ENCODE measurements at regions not wholly inside any gene's neighbourhood (a gene's known extent, or its start where the extent isn't known, plus 50 kb on each side); places are given as distances from the start of the nearest gene placed in this dataset.

DNA sequence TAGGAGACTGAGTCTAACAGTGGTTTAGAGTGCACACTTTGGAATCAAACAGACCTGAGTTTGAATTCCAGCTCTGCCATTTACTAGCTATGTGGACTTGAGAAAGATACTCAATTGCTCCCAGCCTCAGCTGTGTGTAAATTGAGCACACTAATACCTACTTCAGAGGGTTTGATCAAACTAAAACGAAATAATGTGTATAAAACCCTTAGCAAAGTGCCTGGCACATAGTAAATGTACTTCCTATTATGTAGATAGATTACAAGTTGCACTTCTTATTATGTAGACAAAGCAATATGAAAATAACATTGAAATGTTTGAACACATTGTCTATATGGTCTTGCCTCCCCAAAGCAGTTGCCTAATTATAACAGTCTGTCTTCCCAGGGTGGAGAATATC, 180.6 kb downstream of the ANXA2 start:
- DNase-seq (ENCODE audit: low read depth in 1 of 2, low spot score in 1 of 2), result no peak
- Histone ChIP-seq H3K27ac (replicated peaks) (no peak overlapping the region), H3K4me3 (replicated peaks; ENCODE audit: insufficient read depth, low read length) (no peak overlapping the region), H3K27me3 (ENCODE audit: insufficient read depth, poor library complexity, severe bottlenecking) (peaks cover 2% of the 10 kb centered on the region)
- TF ChIP-seq SPI1 (IDR thresholded peaks at IDR 0.05; ENCODE audit: borderline replicate concordance, low read depth) (no peak), POLR2AphosphoS5 (IDR thresholded peaks at IDR 0.05; ENCODE audit: low read depth) (no peak), GABPA (IDR thresholded peaks at IDR 0.05; ENCODE audit: low read depth) (no peak)
- TF ChIP-seq, protein P1, sequence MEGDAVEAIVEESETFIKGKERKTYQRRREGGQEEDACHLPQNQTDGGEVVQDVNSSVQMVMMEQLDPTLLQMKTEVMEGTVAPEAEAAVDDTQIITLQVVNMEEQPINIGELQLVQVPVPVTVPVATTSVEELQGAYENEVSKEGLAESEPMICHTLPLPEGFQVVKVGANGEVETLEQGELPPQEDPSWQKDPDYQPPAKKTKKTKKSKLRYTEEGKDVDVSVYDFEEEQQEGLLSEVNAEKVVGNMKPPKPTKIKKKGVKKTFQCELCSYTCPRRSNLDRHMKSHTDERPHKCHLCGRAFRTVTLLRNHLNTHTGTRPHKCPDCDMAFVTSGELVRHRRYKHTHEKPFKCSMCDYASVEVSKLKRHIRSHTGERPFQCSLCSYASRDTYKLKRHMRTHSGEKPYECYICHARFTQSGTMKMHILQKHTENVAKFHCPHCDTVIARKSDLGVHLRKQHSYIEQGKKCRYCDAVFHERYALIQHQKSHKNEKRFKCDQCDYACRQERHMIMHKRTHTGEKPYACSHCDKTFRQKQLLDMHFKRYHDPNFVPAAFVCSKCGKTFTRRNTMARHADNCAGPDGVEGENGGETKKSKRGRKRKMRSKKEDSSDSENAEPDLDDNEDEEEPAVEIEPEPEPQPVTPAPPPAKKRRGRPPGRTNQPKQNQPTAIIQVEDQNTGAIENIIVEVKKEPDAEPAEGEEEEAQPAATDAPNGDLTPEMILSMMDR (IDR thresholded peaks at IDR 0.05; ENCODE audit: insufficient read depth, low read length), result no peak

DNA sequence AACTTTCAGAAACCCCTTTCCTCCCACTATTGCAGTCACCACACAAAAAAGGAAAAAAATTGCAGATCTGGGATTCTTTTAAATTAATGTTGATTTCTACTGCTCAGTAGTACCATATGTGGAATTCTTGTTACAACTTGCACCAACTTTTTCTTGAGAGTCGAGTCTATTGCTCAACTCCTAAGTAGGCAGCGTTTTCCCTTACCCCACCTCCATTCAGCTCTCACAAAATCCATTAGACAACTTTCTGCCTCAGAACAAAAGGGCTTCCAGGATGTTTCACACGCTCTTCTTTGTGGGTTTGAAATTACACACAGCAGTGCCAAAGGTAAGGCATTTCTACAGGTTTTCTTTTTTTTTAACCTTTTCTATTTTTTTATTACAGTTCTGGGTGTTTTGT, 179.5 kb downstream of the ANXA2 start:
- Histone ChIP-seq H3K27ac (replicated peaks) (no peak overlapping the region), H3K27me3 (ENCODE audit: insufficient read depth, poor library complexity, severe bottlenecking) (peaks cover 2% of the 10 kb centered on the region), H3K4me3 (replicated peaks; ENCODE audit: insufficient read depth, low read length) (no peak overlapping the region)
- DNase-seq (ENCODE audit: low read depth in 1 of 2, low spot score in 1 of 2), result no peak
- TF ChIP-seq, protein P1 (IDR thresholded peaks at IDR 0.05; ENCODE audit: insufficient read depth, low read length), result no peak
- TF ChIP-seq, protein P2, sequence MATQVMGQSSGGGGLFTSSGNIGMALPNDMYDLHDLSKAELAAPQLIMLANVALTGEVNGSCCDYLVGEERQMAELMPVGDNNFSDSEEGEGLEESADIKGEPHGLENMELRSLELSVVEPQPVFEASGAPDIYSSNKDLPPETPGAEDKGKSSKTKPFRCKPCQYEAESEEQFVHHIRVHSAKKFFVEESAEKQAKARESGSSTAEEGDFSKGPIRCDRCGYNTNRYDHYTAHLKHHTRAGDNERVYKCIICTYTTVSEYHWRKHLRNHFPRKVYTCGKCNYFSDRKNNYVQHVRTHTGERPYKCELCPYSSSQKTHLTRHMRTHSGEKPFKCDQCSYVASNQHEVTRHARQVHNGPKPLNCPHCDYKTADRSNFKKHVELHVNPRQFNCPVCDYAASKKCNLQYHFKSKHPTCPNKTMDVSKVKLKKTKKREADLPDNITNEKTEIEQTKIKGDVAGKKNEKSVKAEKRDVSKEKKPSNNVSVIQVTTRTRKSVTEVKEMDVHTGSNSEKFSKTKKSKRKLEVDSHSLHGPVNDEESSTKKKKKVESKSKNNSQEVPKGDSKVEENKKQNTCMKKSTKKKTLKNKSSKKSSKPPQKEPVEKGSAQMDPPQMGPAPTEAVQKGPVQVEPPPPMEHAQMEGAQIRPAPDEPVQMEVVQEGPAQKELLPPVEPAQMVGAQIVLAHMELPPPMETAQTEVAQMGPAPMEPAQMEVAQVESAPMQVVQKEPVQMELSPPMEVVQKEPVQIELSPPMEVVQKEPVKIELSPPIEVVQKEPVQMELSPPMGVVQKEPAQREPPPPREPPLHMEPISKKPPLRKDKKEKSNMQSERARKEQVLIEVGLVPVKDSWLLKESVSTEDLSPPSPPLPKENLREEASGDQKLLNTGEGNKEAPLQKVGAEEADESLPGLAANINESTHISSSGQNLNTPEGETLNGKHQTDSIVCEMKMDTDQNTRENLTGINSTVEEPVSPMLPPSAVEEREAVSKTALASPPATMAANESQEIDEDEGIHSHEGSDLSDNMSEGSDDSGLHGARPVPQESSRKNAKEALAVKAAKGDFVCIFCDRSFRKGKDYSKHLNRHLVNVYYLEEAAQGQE (IDR thresholded peaks at IDR 0.05; ENCODE audit: insufficient replicate concordance, low read depth), result no peak
- TF ChIP-seq POLR2AphosphoS5 (IDR thresholded peaks at IDR 0.05; ENCODE audit: low read depth) (no peak), SPI1 (IDR thresholded peaks at IDR 0.05; ENCODE audit: borderline replicate concordance, low read depth) (no peak), GABPA (IDR thresholded peaks at IDR 0.05; ENCODE audit: low read depth) (no peak)

DNA sequence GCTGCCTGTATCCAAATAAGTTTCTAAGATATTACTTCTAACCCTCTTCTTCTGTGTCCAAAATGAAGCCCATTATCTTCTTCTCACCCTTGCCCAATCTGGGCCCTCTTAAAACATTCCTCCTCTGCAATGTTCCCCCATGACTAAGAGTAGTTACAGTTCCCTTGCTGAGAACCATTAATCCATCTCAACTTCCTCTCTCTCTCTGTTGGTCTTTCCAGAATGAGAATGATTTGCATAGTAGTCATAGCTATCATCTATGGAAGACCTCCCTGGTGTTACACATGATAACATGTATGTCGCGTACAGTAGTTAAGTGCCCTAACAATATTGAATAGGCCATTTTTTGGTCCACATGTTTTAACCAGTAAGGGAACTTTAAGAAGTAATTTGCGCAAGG, 177.9 kb downstream of the ANXA2 start:
- DNase-seq (ENCODE audit: low read depth in 1 of 2, low spot score in 1 of 2), result no peak
- Histone ChIP-seq H3K27me3 (ENCODE audit: insufficient read depth, poor library complexity, severe bottlenecking) (peaks cover 2% of the 10 kb centered on the region), H3K27ac (replicated peaks) (no peak overlapping the region), H3K4me3 (replicated peaks; ENCODE audit: insufficient read depth, low read length) (no peak overlapping the region)
- no peak for TF ChIP-seq GABPA (IDR thresholded peaks at IDR 0.05; ENCODE audit: low read depth)
- no peak for TF ChIP-seq POLR2AphosphoS5 (IDR thresholded peaks at IDR 0.05; ENCODE audit: low read depth)
- TF ChIP-seq, protein P2 (IDR thresholded peaks at IDR 0.05; ENCODE audit: insufficient replicate concordance, low read depth), result no peak
- TF ChIP-seq, protein P1 (IDR thresholded peaks at IDR 0.05; ENCODE audit: insufficient read depth, low read length), result no peak
- TF ChIP-seq SPI1 (IDR thresholded peaks at IDR 0.05; ENCODE audit: borderline replicate concordance, low read depth), result no peak

DNA sequence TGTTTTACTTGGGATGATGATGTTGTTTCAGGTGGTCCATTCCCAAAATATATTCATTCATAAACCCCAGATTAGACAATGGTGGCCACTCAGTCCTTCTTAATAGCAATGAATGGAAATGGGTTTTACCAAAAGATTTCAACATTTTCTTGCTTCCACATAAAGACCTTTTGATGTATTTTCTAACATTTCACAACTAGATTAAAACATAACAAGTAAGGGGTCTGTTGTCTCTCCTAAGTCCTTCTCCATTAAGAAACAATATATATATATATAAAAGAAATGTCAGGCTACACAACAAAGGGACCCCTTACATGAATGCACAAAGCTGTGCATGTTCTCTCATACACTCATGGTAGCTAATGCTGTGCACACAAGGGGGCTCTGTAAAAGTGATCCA, 176.4 kb downstream of the ANXA2 start:
- no peak overlapping the region for H3K4me3 ChIP-seq (replicated peaks; ENCODE audit: insufficient read depth, low read length)
- no peak for DNase-seq (ENCODE audit: low read depth in 1 of 2, low spot score in 1 of 2)
- TF ChIP-seq POLR2AphosphoS5 (IDR thresholded peaks at IDR 0.05; ENCODE audit: low read depth) (no peak), SPI1 (IDR thresholded peaks at IDR 0.05; ENCODE audit: borderline replicate concordance, low read depth) (no peak), GABPA (IDR thresholded peaks at IDR 0.05; ENCODE audit: low read depth) (no peak)
- TF ChIP-seq, protein P1 (IDR thresholded peaks at IDR 0.05; ENCODE audit: insufficient read depth, low read length), result no peak
- TF ChIP-seq, protein P2 (IDR thresholded peaks at IDR 0.05; ENCODE audit: insufficient replicate concordance, low read depth), result no peak
- H3K27me3 ChIP-seq (ENCODE audit: insufficient read depth, poor library complexity, severe bottlenecking), result no peaks in the 10 kb centered on the region
- H3K27ac ChIP-seq (replicated peaks), result no peak overlapping the region

All from HL-60 (cell line).